SK-MEL-5 (cell line): ENCODE measurements at regions not wholly inside any gene's neighbourhood (a gene's known extent, or its start where the extent isn't known, plus 50 kb on each side); places are given as distances from the start of the nearest gene placed in this dataset.

Experiments used
- DNase-seq: peaks from one replicate; pipeline ENCODE4 v3.0.0-alpha.2; 2016; ENCODE audit warnings: low read depth, low spot score
- in situ Hi-C: cut with HindIII; loops from 2 replicates; pipeline ENCODE4 v1.10.0; 2016; ENCODE audit warnings: low sequenced_read_pairs, high pct_unique_total_duplicates, low pct_unique_long_range_greater_than_20kb

GRCh38 chr11:38332046-38332445, 1734.0 kb upstream of the RAG2 start:
- in situ Hi-C loops, result no loop called here
- DNase-seq, result no peak

- in situ Hi-C loops, result no loop called here
- peak; percentile 10 for DNase-seq
Measured at GRCh38 chr11:38330578-38330977, 1732.5 kb upstream of the RAG2 start.

DNA sequence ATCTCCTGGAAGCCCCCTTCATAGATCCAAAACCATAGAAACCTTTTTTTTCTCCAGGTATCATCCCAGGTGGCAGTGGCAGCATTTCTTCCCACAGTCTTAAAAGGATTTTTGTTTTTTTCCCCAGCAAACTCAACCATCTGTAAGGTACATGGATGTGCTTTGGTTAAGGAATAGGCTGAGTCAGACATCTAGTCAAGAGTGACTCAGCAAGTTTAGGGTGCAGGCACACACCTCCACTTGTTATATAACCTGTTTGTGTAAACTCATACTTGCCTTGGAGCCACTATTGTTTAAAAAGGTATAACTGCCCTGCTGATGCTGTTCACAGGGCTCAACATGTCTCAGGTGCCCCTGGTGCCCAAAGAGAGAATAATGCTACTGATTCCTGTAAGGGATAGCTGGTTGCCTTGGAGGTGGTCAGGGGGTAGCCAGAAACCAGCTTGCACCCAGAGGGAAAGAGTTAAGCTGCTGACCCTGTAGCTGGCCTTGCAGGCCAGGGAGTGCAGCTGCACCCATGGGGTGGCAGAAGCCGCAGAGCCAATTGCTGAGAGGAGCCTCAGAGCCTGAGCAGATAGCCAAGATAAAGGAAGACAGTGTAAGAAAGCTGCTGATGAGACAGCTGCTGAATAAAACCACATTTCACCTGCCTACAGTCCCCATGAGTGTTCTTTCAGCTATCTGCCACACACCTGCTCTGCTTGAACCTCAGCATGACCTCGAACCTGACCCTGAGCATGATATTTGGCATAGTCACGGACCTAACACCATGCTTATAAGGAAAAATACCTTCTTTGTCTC, 1726.1 kb upstream of the RAG2 start:
- no peak for DNase-seq
- in situ Hi-C loops, result no loop called here

DNA sequence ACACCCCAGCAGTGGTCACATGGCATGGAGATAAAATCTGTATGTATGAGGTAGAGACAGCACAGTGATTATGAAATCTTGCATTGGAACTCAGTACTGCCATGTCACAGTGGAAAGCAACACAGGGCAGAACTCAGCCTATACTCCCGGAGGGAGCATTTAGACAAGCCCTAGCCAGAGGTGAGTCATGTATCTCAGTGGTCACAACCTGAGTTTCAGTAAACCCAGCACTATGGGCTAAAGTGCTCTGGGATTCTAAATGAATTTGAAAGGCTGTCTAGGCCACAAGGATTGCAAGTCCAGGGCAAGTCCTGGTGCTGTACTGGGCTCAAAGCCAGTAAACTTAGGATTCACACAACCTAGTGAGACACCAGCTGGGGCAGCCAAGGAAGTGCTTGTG, 1717.1 kb upstream of the RAG2 start:
- in situ Hi-C loops, result no loop called here
- DNase-seq, result no peak

DNA sequence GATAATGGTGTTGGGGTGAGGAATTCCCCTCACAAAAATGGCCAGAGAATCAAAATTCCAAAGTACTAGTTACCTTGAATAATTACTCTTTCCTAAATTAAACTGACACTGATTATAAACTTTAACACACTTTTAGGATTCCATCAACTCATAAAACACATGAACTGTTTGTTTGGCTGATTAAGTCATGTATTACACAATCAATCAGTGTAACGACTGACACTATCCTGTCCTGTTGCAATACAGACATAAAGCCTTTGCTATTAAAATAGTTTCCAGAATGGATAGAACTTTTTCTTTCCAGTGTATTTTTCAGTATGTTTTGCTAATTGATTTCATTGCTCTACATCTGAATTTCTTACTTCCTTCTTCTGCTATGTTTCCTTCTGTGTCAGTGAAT, 1709.4 kb upstream of the RAG2 start:
- no peak for DNase-seq
- in situ Hi-C loops, result no loop called here

GRCh38 chr11:38305682-38306081, 1707.6 kb upstream of the RAG2 start:
- DNase-seq, result no peak
- in situ Hi-C loops, result no loop called here

GRCh38 chr11:38304926-38305325, 1706.9 kb upstream of the RAG2 start:
- no peak for DNase-seq
- in situ Hi-C loops, result no loop called here

DNA sequence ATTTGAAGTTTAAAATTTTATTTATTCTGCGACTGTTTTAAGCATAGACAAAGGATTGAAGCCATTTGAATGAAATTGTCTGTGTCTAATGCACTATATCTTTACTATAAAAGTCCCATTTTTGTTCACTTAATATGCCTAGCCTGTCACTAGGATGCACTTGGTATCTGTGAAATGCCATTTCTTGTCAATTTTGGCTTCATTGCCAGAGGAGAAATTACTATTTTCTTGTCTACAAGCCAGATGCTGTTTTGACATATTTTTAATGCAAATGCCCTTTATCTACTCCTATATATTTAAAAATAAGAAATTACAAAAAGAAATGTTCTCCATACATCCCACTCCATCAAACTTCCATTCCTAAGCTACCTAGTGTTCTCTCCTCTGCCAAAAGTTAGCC, 1704.5 kb upstream of the RAG2 start:
- in situ Hi-C loops, result no loop called here
- no peak for DNase-seq

- no peak for DNase-seq
- in situ Hi-C loops, result no loop called here
Measured at GRCh38 chr11:38300570-38300969, 1702.5 kb upstream of the RAG2 start.

GRCh38 chr11:38296211-38296776, 1698.3 kb upstream of the RAG2 start:
- in situ Hi-C loops, result no loop called here
- DNase-seq, result no peak

DNA sequence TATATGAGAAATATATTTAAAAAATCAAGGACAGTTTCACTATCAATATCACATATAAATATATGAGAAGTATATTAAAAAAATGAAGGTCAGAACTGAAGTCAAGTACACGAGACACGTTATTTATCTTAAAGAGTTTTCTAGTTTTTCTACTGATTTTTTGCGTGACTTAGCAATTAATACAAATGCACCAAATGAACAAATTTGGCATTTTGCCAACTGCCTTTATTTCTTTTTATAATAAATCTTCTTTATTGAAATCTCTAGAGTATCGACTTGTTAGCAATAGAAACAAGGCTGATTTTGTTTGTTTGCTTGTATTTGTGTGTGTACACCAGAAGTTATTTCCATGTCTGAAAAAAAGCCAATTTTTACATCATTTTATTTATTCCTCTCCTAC, 1684.7 kb upstream of the RAG2 start:
- DNase-seq, result no peak
- in situ Hi-C loops, result no loop called here

DNA sequence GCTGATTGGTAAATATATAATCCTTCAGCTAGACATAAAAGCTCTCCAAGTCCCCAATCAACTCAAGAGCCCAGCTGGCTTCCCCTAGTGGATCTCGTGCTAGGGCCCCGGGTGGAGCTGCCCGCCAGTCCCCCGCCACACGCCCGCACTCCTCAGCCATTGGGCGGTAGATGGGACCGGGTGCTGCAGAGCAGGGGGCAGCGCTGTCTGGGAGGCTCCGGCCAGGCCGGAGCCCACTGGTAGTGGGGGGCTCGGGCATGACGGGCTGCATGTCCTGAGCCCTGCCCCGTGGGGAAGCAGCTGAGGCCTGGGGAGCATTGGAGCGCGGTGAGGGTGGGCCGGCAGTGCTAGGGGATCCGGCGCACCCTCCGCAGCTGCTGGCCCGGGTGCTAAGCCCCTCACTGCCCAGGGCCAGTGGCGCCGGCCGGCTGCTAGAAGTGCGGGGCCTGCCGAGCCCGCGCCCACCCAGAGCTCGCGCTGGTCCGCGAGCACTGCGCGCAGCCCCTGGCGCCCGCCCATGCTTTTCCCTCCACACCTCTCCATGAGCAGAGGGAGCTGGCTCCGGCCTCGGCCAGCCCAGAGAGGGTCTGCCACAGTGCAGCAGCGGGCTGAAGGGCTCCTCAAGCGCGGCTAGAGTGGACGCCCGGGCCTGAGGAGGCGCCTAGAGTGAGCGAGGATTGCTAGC, 1680.6 kb upstream of the RAG2 start:
- no peak for DNase-seq
- in situ Hi-C loops, result no loop called here

DNA sequence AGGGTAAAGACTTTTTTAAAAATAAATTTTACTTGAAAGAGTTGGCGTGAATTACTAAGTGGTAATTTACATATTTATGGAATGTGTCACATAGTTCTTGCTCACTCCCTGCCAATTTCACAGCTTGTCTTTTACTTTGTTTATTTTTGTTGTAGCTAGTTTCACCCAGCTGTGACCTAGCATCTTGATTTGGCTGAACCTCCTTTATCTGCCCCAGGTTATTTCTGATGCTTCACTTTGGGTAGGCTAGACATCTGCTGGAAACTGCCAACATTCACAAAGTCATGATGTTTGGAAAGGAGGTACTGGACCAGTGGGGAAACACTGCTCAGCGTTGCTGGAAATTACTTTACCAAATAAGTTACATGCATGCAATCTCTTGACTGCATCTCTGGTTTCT, 1676.0 kb upstream of the RAG2 start:
- DNase-seq, result no peak

GRCh38 chr11:38272376-38272775, 1674.3 kb upstream of the RAG2 start:
- no peak for DNase-seq
- in situ Hi-C loops, result no loop called here

More for the DNA sequence above, 1676.0 kb upstream of the RAG2 start:
- in situ Hi-C loops, result no loop called here

DNA sequence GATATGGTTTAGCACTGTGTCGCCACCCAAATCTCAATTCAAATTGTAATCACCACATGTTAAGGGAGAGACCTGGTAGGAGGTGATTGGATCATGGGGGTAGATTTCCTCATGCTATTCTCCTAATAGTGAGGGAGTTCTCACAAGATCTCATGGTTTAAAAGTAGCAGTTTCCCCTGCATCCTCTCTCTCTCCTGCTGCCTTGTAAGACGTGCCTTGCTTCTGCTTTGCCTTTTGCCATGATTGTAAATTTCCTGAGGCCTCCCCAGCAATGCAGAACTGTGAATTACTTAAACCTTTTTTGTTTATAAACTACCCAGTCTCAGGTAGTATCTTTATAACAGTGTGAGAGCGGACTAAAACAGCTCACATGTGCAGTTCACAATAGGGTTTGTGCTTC, 1668.7 kb upstream of the RAG2 start:
- in situ Hi-C loops, result no loop called here
- DNase-seq, result no peak

DNA sequence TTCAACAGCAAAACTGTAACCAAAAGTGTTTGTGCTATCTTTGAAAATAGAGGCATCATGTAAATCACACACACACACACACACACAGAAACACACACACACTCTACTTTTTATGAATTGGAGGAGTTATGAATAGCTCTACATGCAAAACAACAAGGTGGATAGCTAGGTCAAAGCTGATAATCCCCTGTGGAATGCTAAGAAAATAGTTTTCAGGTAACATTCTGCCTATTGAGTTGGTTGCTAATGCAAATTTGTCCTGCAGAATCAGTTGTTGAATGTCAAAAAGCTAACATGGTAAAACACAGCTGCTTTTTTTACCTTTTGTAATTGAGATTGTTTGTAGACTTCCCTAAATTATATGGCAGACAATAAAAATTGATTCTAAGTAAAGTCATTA, 1658.4 kb upstream of the RAG2 start:
- DNase-seq, result no peak

GRCh38 chr11:38254913-38255312, 1656.9 kb upstream of the RAG2 start:
- in situ Hi-C loops, result no loop called here
- no peak for DNase-seq

More for the DNA sequence above, 1658.4 kb upstream of the RAG2 start:
- in situ Hi-C loops, result no loop called here

GRCh38 chr11:38252620-38253019, 1654.6 kb upstream of the RAG2 start:
- in situ Hi-C loops, result no loop called here
- no peak for DNase-seq

DNA sequence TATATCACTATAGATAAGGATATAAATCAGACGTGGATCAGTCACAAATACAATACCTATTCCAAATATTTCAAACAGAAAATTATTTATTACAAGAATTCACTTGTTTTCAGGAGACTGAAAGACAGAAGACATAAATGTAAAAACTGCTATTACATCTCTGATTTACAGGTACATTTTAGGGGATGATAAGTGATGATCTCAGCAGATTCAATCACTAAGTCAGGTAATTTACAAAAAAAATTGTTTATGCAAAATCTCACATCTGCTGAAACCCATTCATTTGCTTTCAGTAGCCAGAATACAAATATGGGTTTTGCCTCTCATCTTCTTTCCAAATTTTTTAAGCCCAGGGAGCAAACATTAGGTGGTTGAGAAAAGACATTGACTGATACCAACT, 1648.4 kb upstream of the RAG2 start:
- DNase-seq, result no peak
- in situ Hi-C loops, result no loop called here
